ENCODE measurements at regions not wholly inside any gene's neighbourhood (a gene's known extent, or its start where the extent isn't known, plus 50 kb on each side); places are given as distances from the start of the nearest gene placed in this dataset.

DNA sequence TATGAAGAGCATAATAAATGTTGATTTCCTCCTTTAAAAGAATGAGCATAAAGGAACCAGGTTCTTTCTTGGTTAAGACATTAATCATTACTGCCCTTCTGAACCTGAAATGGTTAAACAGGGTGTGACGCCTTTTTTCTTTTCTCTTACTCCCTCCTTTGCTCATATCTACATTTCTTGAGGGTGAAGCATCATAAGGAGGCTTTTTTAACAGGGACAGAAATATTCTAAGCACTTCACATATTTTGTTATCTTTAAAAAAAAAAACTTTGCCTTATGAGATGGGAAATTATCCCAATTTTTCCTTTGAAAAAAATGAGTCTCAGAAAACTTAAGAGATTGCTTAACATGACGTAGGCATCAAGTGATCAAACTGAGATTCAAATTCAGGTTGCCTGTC, 1036.3 kb upstream of the TENM4 start:
- no peak overlapping the region for H3K4me2 ChIP-seq (ENCODE audit: low read depth, low read length)
- H3K27ac ChIP-seq (ENCODE audit: extremely low read length, insufficient read depth, low read length) = no peak overlapping the region
- H3K27me3 ChIP-seq (ENCODE audit: control insufficient read depth in 1 of 2, insufficient read depth in 2 of 2, low read length in 2 of 2) = no peaks in the 10 kb centered on the region
- H3K4me3 ChIP-seq (replicated peaks in 1 of 3; ENCODE audit: insufficient read depth in 1 of 3, low read depth in 2 of 3, low read length in 3 of 3) = no peak overlapping the region
- H3K9me3 ChIP-seq (ENCODE audit: low read length) = no peaks in the 10 kb centered on the region
- H3K9ac ChIP-seq (ENCODE audit: insufficient read depth, low read depth, low read length) = no peak overlapping the region
- no peaks in the 10 kb centered on the region for H4K20me1 ChIP-seq (ENCODE audit: insufficient read depth, low read length)
- CTCF ChIA-PET (ENCODE audit: low intra/inter-chr PET ratio, low total read pairs) = no interaction called here
- no peak for DNase-seq (ENCODE audit: low spot score)
- no TSS peak for BruUV-seq (replicated peaks)
- in situ Hi-C loops (cut with HindIII; ENCODE audit: extremely low pct_ligation_motif_present, low pct_unique_long_range_greater_than_20kb) = no loop called here
- no peak for FAIRE-seq
- H3K79me2 ChIP-seq (ENCODE audit: insufficient read depth, low read length) = no peaks in the 10 kb centered on the region
- POLR2A ChIA-PET = no interaction called here
- no peak overlapping the region for H2AFZ ChIP-seq (ENCODE audit: low read length)
- WGBS (ENCODE audit: low lambda C conversion rate) = 5% methylated on average over 2 of the region's 2 CpGs
- no peaks in the 10 kb centered on the region for H3K36me3 ChIP-seq (replicated peaks in 1 of 2; ENCODE audit: control insufficient read depth in 1 of 2, insufficient read depth in 2 of 2, low read length in 2 of 2)
- no peaks in the 10 kb centered on the region for H3K4me1 ChIP-seq (ENCODE audit: insufficient read depth, low read length)
- intact Hi-C loops (cut with micrococcal nuclease; ENCODE audit: unreplicated experiment) = no loop called here
- no peak for ATAC-seq
- TF ChIP-seq NAIF1 (CRISPR knock-in tag; IDR thresholded peaks at IDR 0.05; ENCODE audit: borderline replicate concordance) = no peak
- TF ChIP-seq ZNF30 (CRISPR knock-in tag; IDR thresholded peaks at IDR 0.05) = no peak
- TF ChIP-seq FOSL1 (CRISPR knock-in tag; IDR thresholded peaks at IDR 0.05; ENCODE audit: borderline replicate concordance) = no peak
- no peak for TF ChIP-seq MED1 (CRISPR knock-in tag; IDR thresholded peaks at IDR 0.05)
- TF ChIP-seq, protein P1, sequence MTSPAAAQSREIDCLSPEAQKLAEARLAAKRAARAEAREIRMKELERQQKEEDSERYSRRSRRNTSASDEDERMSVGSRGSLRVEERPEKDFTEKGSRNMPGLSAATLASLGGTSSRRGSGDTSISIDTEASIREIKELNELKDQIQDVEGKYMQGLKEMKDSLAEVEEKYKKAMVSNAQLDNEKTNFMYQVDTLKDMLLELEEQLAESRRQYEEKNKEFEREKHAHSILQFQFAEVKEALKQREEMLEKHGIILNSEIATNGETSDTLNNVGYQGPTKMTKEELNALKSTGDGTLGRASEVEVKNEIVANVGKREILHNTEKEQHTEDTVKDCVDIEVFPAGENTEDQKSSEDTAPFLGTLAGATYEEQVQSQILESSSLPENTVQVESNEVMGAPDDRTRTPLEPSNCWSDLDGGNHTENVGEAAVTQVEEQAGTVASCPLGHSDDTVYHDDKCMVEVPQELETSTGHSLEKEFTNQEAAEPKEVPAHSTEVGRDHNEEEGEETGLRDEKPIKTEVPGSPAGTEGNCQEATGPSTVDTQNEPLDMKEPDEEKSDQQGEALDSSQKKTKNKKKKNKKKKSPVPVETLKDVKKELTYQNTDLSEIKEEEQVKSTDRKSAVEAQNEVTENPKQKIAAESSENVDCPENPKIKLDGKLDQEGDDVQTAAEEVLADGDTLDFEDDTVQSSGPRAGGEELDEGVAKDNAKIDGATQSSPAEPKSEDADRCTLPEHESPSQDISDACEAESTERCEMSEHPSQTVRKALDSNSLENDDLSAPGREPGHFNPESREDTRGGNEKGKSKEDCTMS (CRISPR knock-in tag; conservative IDR thresholded peaks at IDR 0.05) = no peak
- TF ChIP-seq, protein P2, sequence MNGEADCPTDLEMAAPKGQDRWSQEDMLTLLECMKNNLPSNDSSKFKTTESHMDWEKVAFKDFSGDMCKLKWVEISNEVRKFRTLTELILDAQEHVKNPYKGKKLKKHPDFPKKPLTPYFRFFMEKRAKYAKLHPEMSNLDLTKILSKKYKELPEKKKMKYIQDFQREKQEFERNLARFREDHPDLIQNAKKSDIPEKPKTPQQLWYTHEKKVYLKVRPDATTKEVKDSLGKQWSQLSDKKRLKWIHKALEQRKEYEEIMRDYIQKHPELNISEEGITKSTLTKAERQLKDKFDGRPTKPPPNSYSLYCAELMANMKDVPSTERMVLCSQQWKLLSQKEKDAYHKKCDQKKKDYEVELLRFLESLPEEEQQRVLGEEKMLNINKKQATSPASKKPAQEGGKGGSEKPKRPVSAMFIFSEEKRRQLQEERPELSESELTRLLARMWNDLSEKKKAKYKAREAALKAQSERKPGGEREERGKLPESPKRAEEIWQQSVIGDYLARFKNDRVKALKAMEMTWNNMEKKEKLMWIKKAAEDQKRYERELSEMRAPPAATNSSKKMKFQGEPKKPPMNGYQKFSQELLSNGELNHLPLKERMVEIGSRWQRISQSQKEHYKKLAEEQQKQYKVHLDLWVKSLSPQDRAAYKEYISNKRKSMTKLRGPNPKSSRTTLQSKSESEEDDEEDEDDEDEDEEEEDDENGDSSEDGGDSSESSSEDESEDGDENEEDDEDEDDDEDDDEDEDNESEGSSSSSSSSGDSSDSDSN (CRISPR knock-in tag; IDR thresholded peaks at IDR 0.05) = no peak
- TF ChIP-seq SALL2 (CRISPR knock-in tag; IDR thresholded peaks at IDR 0.05) = no peak
- TF ChIP-seq KLF11 (CRISPR knock-in tag; IDR thresholded peaks at IDR 0.05) = no peak
- TF ChIP-seq CHD4 (IDR thresholded peaks at IDR 0.05; ENCODE audit: borderline replicate concordance, low read length) = no peak
- TF ChIP-seq, protein P3, sequence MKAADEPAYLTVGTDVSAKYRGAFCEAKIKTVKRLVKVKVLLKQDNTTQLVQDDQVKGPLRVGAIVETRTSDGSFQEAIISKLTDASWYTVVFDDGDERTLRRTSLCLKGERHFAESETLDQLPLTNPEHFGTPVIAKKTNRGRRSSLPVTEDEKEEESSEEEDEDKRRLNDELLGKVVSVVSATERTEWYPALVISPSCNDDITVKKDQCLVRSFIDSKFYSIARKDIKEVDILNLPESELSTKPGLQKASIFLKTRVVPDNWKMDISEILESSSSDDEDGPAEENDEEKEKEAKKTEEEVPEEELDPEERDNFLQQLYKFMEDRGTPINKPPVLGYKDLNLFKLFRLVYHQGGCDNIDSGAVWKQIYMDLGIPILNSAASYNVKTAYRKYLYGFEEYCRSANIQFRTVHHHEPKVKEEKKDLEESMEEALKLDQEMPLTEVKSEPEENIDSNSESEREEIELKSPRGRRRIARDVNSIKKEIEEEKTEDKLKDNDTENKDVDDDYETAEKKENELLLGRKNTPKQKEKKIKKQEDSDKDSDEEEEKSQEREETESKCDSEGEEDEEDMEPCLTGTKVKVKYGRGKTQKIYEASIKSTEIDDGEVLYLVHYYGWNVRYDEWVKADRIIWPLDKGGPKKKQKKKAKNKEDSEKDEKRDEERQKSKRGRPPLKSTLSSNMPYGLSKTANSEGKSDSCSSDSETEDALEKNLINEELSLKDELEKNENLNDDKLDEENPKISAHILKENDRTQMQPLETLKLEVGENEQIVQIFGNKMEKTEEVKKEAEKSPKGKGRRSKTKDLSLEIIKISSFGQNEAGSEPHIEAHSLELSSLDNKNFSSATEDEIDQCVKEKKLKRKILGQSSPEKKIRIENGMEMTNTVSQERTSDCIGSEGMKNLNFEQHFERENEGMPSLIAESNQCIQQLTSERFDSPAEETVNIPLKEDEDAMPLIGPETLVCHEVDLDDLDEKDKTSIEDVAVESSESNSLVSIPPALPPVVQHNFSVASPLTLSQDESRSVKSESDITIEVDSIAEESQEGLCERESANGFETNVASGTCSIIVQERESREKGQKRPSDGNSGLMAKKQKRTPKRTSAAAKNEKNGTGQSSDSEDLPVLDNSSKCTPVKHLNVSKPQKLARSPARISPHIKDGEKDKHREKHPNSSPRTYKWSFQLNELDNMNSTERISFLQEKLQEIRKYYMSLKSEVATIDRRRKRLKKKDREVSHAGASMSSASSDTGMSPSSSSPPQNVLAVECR (CRISPR knock-in tag; IDR thresholded peaks at IDR 0.05; ENCODE audit: borderline replicate concordance) = no peak
- TF ChIP-seq ZNF615 (CRISPR knock-in tag; IDR thresholded peaks at IDR 0.05; ENCODE audit: borderline replicate concordance) = no peak
- no peak for TF ChIP-seq HDAC2 (CRISPR knock-in tag; IDR thresholded peaks at IDR 0.05)
- no peak for TF ChIP-seq ZNF546 (CRISPR knock-in tag; conservative IDR thresholded peaks at IDR 0.05)
- TF ChIP-seq MED8 (CRISPR knock-in tag; IDR thresholded peaks at IDR 0.05; ENCODE audit: insufficient replicate concordance) = no peak
- TF ChIP-seq, protein P4, sequence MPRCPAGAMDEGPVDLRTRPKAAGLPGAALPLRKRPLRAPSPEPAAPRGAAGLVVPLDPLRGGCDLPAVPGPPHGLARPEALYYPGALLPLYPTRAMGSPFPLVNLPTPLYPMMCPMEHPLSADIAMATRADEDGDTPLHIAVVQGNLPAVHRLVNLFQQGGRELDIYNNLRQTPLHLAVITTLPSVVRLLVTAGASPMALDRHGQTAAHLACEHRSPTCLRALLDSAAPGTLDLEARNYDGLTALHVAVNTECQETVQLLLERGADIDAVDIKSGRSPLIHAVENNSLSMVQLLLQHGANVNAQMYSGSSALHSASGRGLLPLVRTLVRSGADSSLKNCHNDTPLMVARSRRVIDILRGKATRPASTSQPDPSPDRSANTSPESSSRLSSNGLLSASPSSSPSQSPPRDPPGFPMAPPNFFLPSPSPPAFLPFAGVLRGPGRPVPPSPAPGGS (CRISPR knock-in tag; IDR thresholded peaks at IDR 0.05) = no peak
